H9 (cell line): ENCODE measurements at regions not wholly inside any gene's neighbourhood (a gene's known extent, or its start where the extent isn't known, plus 50 kb on each side); places are given as distances from the start of the nearest gene placed in this dataset.

Experiments
- DNase-seq: peaks from one replicate; pipeline ENCODE4 v3.0.0-alpha.2; 2017
- H2AFZ ChIP-seq: one replicate; pipeline ENCODE4 v1.6.1; 2013; ENCODE audit warnings: mild to moderate bottlenecking, low read length, control low read depth, moderate library complexity
- H2AK5ac ChIP-seq: 2 replicates; pipeline ENCODE4 v1.6.1; 2013; ENCODE audit warnings: low read length, control low read depth, mixed read lengths; ENCODE audit not compliant: insufficient read length
- H2BK120ac ChIP-seq: one replicate; pipeline ENCODE4 v1.6.1; 2013; ENCODE audit warnings: low read depth, mild to moderate bottlenecking, low read length, control low read depth, inconsistent platforms; ENCODE audit not compliant: poor library complexity, severe bottlenecking
- H2BK12ac ChIP-seq: 2 replicates; pipeline ENCODE4 v1.6.1; 2013; ENCODE audit warnings: low read length, control low read depth, mixed read lengths, low read depth; ENCODE audit not compliant: insufficient read length
- H2BK15ac ChIP-seq: 2 replicates; pipeline ENCODE4 v1.6.1; 2013; ENCODE audit warnings: low read depth, low read length, control low read depth
- H2BK20ac ChIP-seq: one replicate; pipeline ENCODE4 v1.6.1; 2013; ENCODE audit warnings: low read depth, mild to moderate bottlenecking, low read length, control low read depth, inconsistent platforms; ENCODE audit not compliant: poor library complexity, severe bottlenecking
- H2BK5ac ChIP-seq: 2 replicates; pipeline ENCODE4 v1.6.1; 2013; ENCODE audit warnings: low read length, control low read depth, mixed read lengths; ENCODE audit not compliant: insufficient read length
- H3K14ac ChIP-seq: 2 replicates; pipeline ENCODE4 v1.6.1; 2013; ENCODE audit warnings: low read length, control low read depth; ENCODE audit not compliant: insufficient read depth
- H3K18ac ChIP-seq: 2 replicates; pipeline ENCODE4 v1.6.1; 2013; ENCODE audit warnings: low read depth, mild to moderate bottlenecking, mixed read lengths, low read length, control low read depth; ENCODE audit not compliant: insufficient read length
- H3K23ac ChIP-seq: 2 replicates; pipeline ENCODE4 v1.6.1; 2013; ENCODE audit warnings: low read length, control low read depth, mixed read lengths, low read depth; ENCODE audit not compliant: insufficient read length
- H3K23me2 ChIP-seq: 2 replicates; pipeline ENCODE4 v1.6.1; 2013; ENCODE audit warnings: low read depth, mild to moderate bottlenecking, mixed read lengths, low read length, control low read depth; ENCODE audit not compliant: insufficient read length, poor library complexity, severe bottlenecking
- H3K27ac ChIP-seq: 2 replicates; pipeline ENCODE4 v1.5.1; 2013; ENCODE audit warnings: low read length, control low read depth, mixed read lengths, low read depth; ENCODE audit not compliant: insufficient read length
- H3K27me3 ChIP-seq: 2 replicates; pipeline ENCODE4 v1.6.1; 2013; ENCODE audit warnings: low read length, control low read depth, inconsistent platforms; ENCODE audit not compliant: insufficient read depth
- H3K4ac ChIP-seq: 2 replicates; pipeline ENCODE4 v1.6.1; 2013; ENCODE audit warnings: low read depth, mild to moderate bottlenecking, control low read depth, inconsistent platforms, low read length, moderate library complexity
- H3K4me1 ChIP-seq: 2 replicates; pipeline ENCODE4 v1.6.1; 2013; ENCODE audit warnings: low read length, control low read depth, inconsistent platforms; ENCODE audit not compliant: insufficient read depth
- H3K4me2 ChIP-seq: 2 replicates; pipeline ENCODE4 v1.6.1; 2013; ENCODE audit warnings: low read length, control low read depth, mixed read lengths; ENCODE audit not compliant: insufficient read length, insufficient read depth
- H3K56ac ChIP-seq: 2 replicates; pipeline ENCODE4 v1.6.1; 2013; ENCODE audit warnings: low read depth, mild to moderate bottlenecking, mixed read lengths, low read length, control low read depth; ENCODE audit not compliant: insufficient read length
- H3K79me1 ChIP-seq: 2 replicates; pipeline ENCODE4 v1.6.1; 2013; ENCODE audit warnings: low read depth, mild to moderate bottlenecking, moderate library complexity, low read length, control low read depth, inconsistent platforms; ENCODE audit not compliant: insufficient read depth, poor library complexity, severe bottlenecking
- H3K79me2 ChIP-seq: 2 replicates; pipeline ENCODE4 v1.6.1; 2013; ENCODE audit warnings: low read length, control low read depth, inconsistent platforms; ENCODE audit not compliant: insufficient read depth
- H3K9ac ChIP-seq: 2 replicates; pipeline ENCODE4 v1.6.1; 2013; ENCODE audit warnings: low read length, control low read depth, mixed read lengths; ENCODE audit not compliant: insufficient read length; ENCODE audit errors: extremely low read depth
- H3K9me3 ChIP-seq: one replicate; pipeline ENCODE4 v1.6.1; 2013; ENCODE audit warnings: low read depth, low read length, inconsistent platforms; ENCODE audit not compliant: control insufficient read depth
- H3T11ph ChIP-seq: one replicate; pipeline ENCODE4 v1.6.1; 2013; ENCODE audit warnings: mild to moderate bottlenecking, low read length, control low read depth, inconsistent platforms
- H4K20me1 ChIP-seq: one replicate; pipeline ENCODE4 v1.6.1; 2013; ENCODE audit not compliant: control insufficient read depth, insufficient read length, insufficient read depth
- H4K5ac ChIP-seq: 2 replicates; pipeline ENCODE4 v1.6.1; 2013; ENCODE audit warnings: low read depth, mild to moderate bottlenecking, mixed read lengths, low read length, control low read depth; ENCODE audit not compliant: insufficient read length
- H4K8ac ChIP-seq: replicated peaks from 2 replicates; pipeline ENCODE4 v1.6.1; 2013; ENCODE audit warnings: low read length, control low read depth, mixed read lengths, low read depth; ENCODE audit not compliant: insufficient read length
- H4K91ac ChIP-seq: 2 replicates; pipeline ENCODE4 v1.6.1; 2013; ENCODE audit warnings: low read depth, mild to moderate bottlenecking, moderate library complexity, mixed read lengths, low read length, control low read depth; ENCODE audit not compliant: insufficient read length
- H3K27ac Mint-ChIP-seq, 3 experiments: 2 replicates in 2 of 3; 3 replicates in 1 of 3; pipeline ENCODE4 v1.8.0; 2020 to 2021; ENCODE audit warnings: mixed read lengths in 3 of 3, mild to moderate bottlenecking in 1 of 3, moderate library complexity in 1 of 3
- H3K27me3 Mint-ChIP-seq: 2 replicates; pipeline ENCODE4 v1.8.0; 2021; ENCODE audit warnings: low read depth, mild to moderate bottlenecking, moderate library complexity, mixed read lengths
- H3K36me3 Mint-ChIP-seq, 3 experiments: 2 replicates in 2 of 3; 3 replicates in 1 of 3; pipeline ENCODE4 v1.8.0; 2020 to 2021; ENCODE audit warnings: low read depth in 3 of 3, mixed read lengths in 3 of 3; ENCODE audit not compliant: insufficient read depth in 1 of 3
- H3K4me1 Mint-ChIP-seq, 2 experiments: 2 replicates each; pipeline ENCODE4 v1.8.0; 2020; ENCODE audit warnings: mixed read lengths in 2 of 2
- H3K4me3 Mint-ChIP-seq, 2 experiments: 2 replicates in 1 of 2; 3 replicates in 1 of 2; pipeline ENCODE4 v1.8.0; 2020 to 2021; ENCODE audit warnings: mild to moderate bottlenecking in 2 of 2, mixed read lengths in 2 of 2, moderate library complexity in 1 of 2
- H3K9me3 Mint-ChIP-seq, 2 experiments: 2 replicates in 1 of 2; 3 replicates in 1 of 2; pipeline ENCODE4 v1.8.0; 2020; ENCODE audit warnings: mild to moderate bottlenecking in 2 of 2, mixed read lengths in 2 of 2, moderate library complexity in 1 of 2
- CTCF ChIP-seq: fragments of 200-600 bp; sonication (generic); conservative IDR thresholded peaks from 3 replicates; pipeline ENCODE4 v1.8.0; 2021; ENCODE audit warnings: antibody characterized with exemption, mild to moderate bottlenecking
- WGBS: extraction: QIAGEN DNeasy Blood & Tissue Kit; methylation state at CpG from one replicate; pipeline ENCODE4 v1.1.7; 2013; ENCODE audit warnings: missing lambda C conversion rate, low lambda C conversion rate, mixed read lengths; ENCODE audit not compliant: insufficient read length; ENCODE audit errors: extremely low coverage; 5-methylcytosine and 5-hydroxymethylcytosine counted together

GRCh38 chr18:78681934-78682333 lies 297.7 kb upstream of the SALL3 start:
- no peak overlapping the region for H4K91ac ChIP-seq
- H3K56ac ChIP-seq = no peak overlapping the region
- H3K23me2 ChIP-seq = no peaks in the 10 kb centered on the region
- H4K20me1 ChIP-seq = no peaks in the 10 kb centered on the region
- no peak overlapping the region for H3K9ac ChIP-seq
- H3K4me1 ChIP-seq = no peaks in the 10 kb centered on the region
- H3K23ac ChIP-seq = no peak overlapping the region
- Mint-ChIP-seq H3K4me3 (no peak overlapping the region), H3K9me3 (no peaks in the 10 kb centered on the region), H3K4me1 (peaks cover 4 to 7% of the 10 kb centered on the region in 2 experiments; a peak in 2 of 4 replicates), H3K27me3 (peaks cover 4% of the 10 kb centered on the region), H3K36me3 (no peaks in the 10 kb centered on the region; a peak in 1 of 7 replicates), H3K27ac (no peak overlapping the region)
- H3K9me3 ChIP-seq = no peaks in the 10 kb centered on the region
- H3K79me2 ChIP-seq = no peaks in the 10 kb centered on the region
- no peak overlapping the region for H3T11ph ChIP-seq
- no peak overlapping the region for H4K5ac ChIP-seq
- H3K4me2 ChIP-seq = no peak overlapping the region
- TF ChIP-seq CTCF = no peak
- no peak overlapping the region for H3K27ac ChIP-seq
- H3K27me3 ChIP-seq = no peaks in the 10 kb centered on the region
- H2BK120ac ChIP-seq = no peak overlapping the region
- H2BK12ac ChIP-seq = no peak overlapping the region
- no peak overlapping the region for H2BK5ac ChIP-seq
- H2AK5ac ChIP-seq = no peak overlapping the region
- no peaks in the 10 kb centered on the region for H3K79me1 ChIP-seq
- no peak for DNase-seq
- H2AFZ ChIP-seq = no peak overlapping the region
- WGBS = no CpG with 5 or more reads among the region's 12 CpGs
- no peak overlapping the region for H3K4ac ChIP-seq
- no peak overlapping the region for H4K8ac ChIP-seq
- no peak overlapping the region for H3K18ac ChIP-seq
- no peak overlapping the region for H2BK15ac ChIP-seq
- H3K14ac ChIP-seq = no peak overlapping the region; the same call in 1 of the 2 replicates
- H2BK20ac ChIP-seq = no peak overlapping the region
